NOMO-1 treated with dmso at 0.1 percent for 144 hours (cell line): ENCODE measurements at regions not wholly inside any gene's neighbourhood (a gene's known extent, or its start where the extent isn't known, plus 50 kb on each side); places are given as distances from the start of the nearest gene placed in this dataset.
"Not testable (repeated sequence)": the region's sequence is repeated elsewhere in the genome, so short reads cannot be mapped to it uniquely, and the experiment has no call there.

Experiments used
- DNase-seq: peaks from one replicate; lab custom pipeline; 2025; ENCODE audit not compliant: unreplicated experiment; lab: John Stamatoyannopoulos, UW

DNA sequence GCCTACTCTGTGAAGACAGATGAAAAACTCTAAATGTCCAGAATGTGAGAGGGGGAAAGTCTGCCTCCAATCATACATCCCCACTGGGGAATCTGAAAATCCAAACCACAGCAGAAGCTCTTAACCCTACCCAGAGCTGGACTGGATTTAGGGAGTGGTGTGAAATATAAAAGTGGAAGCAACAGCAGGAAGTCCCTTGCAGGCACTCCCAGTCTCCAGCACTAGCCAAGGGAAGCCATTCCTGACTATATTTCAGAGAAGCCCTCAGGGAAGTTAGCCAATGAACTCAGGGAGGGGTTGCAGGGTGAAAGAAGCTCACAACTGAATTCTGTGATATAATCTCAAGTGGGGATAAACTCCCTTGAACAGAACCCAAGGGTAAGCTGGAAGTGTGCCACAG lies 51.5 kb downstream of the CRPPA start:
- DNase-seq = no peak

GRCh38 chr7:16369309-16369708 lies 52.0 kb downstream of the CRPPA start:
- not testable (repeated sequence) for DNase-seq

DNA sequence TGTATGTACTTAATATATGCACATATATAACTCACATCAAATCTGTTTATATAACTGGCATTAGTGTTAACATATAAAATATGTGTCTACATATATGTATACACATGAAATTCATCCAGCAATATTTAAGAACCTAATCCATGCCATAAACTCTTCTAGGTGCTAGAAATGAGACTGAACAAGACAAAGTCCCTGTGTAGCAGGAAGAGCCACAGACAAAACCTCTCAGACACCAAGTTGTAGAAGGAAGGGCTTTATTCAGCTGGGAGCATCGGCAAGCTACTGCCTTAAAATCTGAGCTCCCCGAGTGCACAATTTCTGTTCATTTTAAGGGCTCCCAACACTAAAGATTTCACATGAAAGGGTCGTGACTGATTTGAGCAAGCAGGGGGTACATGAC lies 52.5 kb downstream of the CRPPA start:
- DNase-seq = no peak

- no peak for DNase-seq
These were observed 54.2 kb downstream of the CRPPA start for GRCh38 chr7:16367115-16367514.

- no peak for DNase-seq
These were observed 55.4 kb downstream of the CRPPA start for GRCh38 chr7:16365952-16366351.

GRCh38 chr7:16365177-16365576 lies 56.2 kb downstream of the CRPPA start:
- no peak for DNase-seq

DNA sequence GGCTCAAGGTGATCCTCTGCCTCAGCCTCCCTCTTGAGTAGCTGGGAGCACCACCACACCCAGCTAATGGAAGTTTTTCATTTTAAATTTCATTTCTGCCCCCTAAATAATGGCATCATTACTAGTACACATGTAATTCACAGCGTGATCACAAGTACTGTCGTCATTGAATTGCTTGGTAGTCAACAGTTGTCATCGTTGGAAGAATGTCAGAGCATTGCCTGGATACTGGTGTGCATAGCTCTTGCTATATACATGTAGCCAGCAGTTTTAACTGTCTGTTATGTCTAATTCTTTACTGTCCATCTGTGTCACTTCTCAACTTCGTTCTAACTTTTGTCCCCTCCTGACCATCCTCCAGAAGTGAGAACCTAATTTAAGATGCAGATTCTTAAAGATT lies 62.1 kb downstream of the CRPPA start:
- no peak for DNase-seq

- DNase-seq = no peak
These were observed 63.4 kb downstream of the CRPPA start for GRCh38 chr7:16357921-16358320.

GRCh38 chr7:16357474-16357873 lies 63.9 kb downstream of the CRPPA start:
- no peak for DNase-seq

DNA sequence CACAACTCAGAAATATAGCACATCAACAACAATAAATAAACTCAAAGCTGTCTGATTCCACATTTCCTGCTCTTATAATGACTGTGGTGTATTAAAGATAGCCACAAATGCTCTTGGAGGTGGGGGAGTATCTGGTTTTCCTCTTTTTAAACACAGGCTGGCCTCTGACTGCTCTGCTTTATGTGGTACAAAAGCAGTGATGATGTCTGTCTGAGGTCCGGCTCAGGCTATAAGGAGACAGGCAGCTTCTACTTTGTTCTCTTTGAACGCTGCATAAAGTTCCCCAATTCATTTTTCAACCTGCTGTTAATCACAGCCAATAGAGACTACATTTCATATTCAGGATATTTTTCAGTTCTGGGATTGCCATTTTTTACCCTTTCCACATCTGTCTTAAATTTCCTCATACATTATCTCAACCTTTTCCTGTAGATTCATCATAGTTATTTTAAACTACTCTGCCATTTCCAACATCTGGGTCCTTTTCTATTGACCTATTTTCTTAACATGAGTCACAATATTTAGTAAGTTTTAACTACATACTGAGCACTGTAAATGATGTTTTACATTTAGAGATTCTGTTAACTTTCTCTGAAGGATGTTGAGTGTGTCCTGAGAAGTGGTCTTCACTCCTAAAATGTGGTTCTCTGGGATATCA lies 64.9 kb downstream of the CRPPA start:
- no peak for DNase-seq

- DNase-seq = no peak
These were observed 66.8 kb downstream of the CRPPA start for GRCh38 chr7:16354573-16354972.

GRCh38 chr7:16353226-16353625 lies 68.1 kb downstream of the CRPPA start:
- no peak for DNase-seq

GRCh38 chr7:16350634-16351033 lies 70.7 kb downstream of the CRPPA start:
- no peak for DNase-seq

DNA sequence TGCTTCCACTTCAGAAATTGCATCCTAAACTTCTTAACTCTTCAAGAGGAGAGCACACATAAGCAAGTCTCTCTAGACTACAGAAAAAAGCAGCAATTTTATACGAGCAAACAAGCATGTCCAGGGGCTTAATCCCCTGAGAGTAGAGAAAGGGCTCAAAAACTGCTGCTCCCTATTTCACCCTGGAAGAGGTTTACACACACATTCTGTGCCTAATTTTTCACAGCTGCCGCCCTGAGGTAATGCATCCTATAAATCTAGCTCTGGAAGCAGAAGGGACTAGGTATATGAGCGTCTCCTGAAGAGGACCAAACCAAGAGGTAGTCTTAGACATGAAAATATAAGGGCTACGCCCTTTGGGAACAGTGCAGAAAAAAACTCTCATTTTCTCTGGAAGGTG lies 73.1 kb downstream of the CRPPA start:
- no peak for DNase-seq

DNA sequence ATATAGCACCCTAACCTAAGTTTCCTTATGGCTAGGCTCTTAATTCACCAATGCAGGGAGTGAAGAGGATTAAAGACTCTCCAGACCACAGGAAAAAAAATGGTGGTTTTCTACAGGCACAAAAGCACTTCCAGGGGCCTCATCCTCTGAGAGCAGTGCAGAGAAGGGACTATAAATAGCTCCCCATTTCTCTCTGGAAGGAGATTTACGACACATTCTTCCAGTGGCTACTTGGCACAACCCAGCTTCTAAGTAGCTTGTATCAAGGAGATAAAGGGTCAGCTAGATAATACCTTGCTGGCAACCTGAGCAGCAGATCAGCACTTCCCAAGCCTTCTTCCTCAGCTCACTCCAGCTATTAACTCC lies 73.5 kb downstream of the CRPPA start:
- no peak for DNase-seq

DNA sequence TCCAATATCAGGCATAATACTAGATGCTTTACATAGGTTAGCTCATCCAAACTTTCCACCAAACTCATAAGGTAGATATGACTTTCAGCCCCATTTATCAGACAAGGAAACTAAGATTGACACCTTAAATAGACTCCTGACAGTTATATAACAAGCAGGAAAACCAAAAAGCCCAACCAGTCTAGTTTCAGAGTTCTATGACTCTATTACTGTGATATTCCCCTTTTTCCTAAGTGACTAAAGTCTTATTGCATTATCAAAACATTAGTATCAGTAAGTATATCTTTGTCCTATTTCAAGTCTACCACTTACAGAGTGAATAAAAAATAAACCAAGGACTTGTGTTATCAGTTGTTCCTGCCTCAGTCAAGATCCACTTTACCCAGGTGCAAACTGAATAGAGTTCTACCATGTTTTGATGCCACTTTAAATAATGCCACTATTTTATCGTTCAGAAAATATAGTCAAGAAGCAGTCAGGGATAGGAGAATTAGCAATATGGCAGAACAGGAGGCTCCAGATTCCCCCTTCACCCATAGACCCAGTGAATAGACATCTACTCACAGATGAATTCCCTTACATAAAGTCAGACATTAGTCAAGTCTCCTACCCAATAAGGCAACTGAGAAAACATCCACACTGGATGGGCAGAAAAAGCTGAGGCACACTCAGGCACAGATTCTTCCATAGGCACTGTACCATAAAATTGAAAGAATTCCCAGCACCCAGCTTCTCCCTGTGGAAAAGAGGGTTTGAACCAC lies 74.1 kb downstream of the CRPPA start:
- DNase-seq = no peak

GRCh38 chr7:16345979-16346958 lies 75.1 kb downstream of the CRPPA start:
- no peak for DNase-seq

DNA sequence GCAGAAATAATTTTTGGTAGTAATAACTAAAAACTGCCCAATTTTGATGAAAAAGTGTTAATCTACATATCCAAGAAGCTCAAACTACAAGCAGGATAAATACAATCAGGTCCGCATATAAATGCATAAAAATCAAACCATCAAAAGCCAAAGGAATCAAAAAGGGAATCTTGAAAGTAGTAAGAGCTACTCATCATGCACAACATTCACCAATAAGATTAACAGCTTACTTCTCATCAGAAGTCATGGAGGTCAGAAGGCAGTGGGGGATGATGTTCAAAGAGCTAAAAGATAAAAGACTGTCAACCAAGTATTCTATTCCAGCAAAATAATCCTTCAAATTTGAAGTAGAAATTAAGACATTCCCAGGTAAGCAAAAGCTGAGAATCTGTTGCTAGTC lies 76.4 kb downstream of the CRPPA start:
- DNase-seq = no peak

DNA sequence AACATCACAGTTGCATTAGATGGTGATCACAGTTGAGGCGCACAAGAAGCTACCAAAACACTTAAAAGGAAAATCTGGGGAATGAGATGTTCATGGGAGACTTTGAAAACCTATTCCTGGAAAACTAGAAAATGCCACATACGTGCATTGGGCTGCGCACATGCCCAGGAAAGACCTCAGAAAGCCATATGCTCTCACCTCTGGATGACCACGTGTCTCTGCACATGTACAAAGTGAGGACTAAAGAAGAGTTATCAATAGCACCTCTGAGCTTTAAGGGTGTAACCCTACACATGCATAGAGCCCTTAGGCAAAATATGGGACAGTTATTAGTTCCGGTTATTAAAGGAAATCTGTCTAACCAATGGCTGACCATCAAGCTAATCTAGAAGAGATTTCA lies 77.7 kb downstream of the CRPPA start:
- DNase-seq = no peak

- DNase-seq = no peak
These were observed 83.3 kb downstream of the CRPPA start for GRCh38 chr7:16338065-16338464.

DNA sequence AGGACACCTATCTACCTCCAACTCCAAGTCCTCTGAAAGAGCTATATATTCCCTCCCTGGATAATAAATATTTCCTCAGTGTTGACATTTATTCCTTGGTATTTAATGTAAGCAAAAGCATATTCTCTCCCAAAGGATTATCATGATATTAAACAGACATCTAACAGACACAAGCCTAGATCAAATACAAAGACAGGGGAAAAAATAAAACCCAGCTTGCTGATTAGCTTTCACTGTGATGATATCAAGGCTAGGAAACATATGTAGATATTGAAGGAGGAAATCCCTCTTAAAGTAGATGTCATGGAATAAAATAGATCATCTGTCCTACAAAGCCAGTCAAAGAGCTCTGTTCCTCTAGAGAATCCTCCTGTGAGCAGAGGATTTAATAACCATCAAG lies 95.2 kb downstream of the CRPPA start:
- DNase-seq = no peak

GRCh38 chr7:16323313-16323712 lies 98.0 kb downstream of the CRPPA start:
- DNase-seq = no peak
